Medulla oblongata (tissue), 1 donor: ENCODE measurements at regions not wholly inside any gene's neighbourhood (a gene's known extent, or its start where the extent isn't known, plus 50 kb on each side); places are given as distances from the start of the nearest gene placed in this dataset.
A peak's percentile ranks its signal among the peaks of the same experiment; 100 is the strongest.
"Not testable (repeated sequence)": the region's sequence is repeated elsewhere in the genome, so short reads cannot be mapped to it uniquely, and the experiment has no call there.

ENCODE experiments used
- DNase-seq: peaks from one replicate; pipeline ENCODE4 v3.0.0-alpha.2; 2015; ENCODE audit errors: extremely low spot score

DNA sequence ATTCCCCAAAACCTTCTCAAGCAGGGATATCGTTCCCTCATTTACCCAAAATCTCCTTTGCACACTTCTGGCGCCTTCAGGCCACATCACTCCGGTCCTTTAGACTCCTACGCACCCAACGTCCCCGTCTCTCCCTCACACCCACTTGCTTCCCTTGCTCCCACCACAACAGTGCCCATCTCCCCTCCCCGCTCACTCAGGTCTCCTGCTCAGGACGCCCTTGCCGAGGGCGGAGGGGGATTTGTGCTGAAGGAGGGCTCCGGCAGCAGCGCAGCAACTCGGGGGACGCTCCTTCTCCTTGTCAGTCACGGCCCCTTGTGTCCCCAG, 71.6 kb downstream of the PCMTD2 start:
- not testable (repeated sequence) for DNase-seq

GRCh38 chr20:64327550-64328317, 72.2 kb downstream of the PCMTD2 start:
- DNase-seq: peak; percentile 2

DNA sequence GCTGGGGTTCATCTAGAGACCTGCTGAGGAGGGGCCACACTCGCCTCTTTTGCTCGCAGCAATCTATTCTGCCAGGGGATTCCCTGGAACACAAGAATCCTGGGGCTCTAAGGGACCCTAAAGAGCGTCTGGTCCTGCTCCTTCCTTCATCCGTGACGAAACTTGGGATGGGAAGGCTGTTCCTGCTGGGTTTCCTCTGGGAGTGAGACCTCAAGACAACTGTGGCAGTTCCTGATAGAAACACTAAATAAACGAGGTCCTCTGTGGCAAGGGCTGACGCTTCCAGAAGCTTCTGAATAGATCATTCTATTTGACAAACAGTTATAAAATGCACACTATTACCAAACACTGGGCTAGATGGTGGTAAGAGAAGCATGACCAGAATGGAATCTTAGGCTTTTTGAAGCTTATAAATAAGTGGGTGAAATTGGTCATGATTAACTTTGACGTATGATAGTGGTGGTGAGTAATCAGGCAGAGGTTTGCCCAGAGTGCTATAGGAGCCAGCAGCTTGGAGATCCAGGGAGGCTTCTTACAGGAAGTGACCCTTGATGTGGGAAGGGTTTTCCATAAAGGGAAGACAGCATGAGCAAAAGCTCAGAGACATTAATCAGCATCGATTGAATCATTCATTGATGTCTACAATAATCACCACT, 73.2 kb downstream of the PCMTD2 start:
- DNase-seq: not testable (repeated sequence)

- DNase-seq: not testable (repeated sequence)
These were observed 77.1 kb downstream of the PCMTD2 start for GRCh38 chr20:64332627-64333026.
